Activated naive CD8-positive, alpha-beta T cell treated with anti-CD3 and anti-CD28 coated beads, Interleukin-2, amount 50 U/mL, for 16 hours (primary cell): ENCODE measurements at regions not wholly inside any gene's neighbourhood (a gene's known extent, or its start where the extent isn't known, plus 50 kb on each side); places are given as distances from the start of the nearest gene placed in this dataset.

Experiments used
- DNase-seq: peaks from one replicate; pipeline ENCODE4 v3.0.0-alpha.2; 2020; ENCODE audit warnings: low read depth, low spot score

- DNase-seq = no peak
These were observed 81.2 kb upstream of the ETV6 start for GRCh38 chr12:11568155-11568761.

GRCh38 chr12:11568762-11569478, 80.6 kb upstream of the ETV6 start:
- no peak for DNase-seq

- no peak for DNase-seq
These were observed 79.8 kb upstream of the ETV6 start for GRCh38 chr12:11569716-11570115.

- no peak for DNase-seq
These were observed 75.6 kb upstream of the ETV6 start for GRCh38 chr12:11573880-11574279.

GRCh38 chr12:11576104-11576503, 73.4 kb upstream of the ETV6 start:
- DNase-seq = no peak

GRCh38 chr12:11577658-11578260, 71.7 kb upstream of the ETV6 start:
- no peak for DNase-seq

GRCh38 chr12:11578461-11578993, 70.9 kb upstream of the ETV6 start:
- no peak for DNase-seq

GRCh38 chr12:11580125-11580751, 69.2 kb upstream of the ETV6 start:
- DNase-seq = no peak

- DNase-seq = peak; percentile 38
These were observed 68.2 kb upstream of the ETV6 start for GRCh38 chr12:11581179-11581755.

- DNase-seq = no peak
These were observed 65.1 kb upstream of the ETV6 start for GRCh38 chr12:11584221-11584855.

GRCh38 chr12:11592484-11592883, 57.0 kb upstream of the ETV6 start:
- no peak for DNase-seq

- DNase-seq = no peak
These were observed 56.5 kb upstream of the ETV6 start for GRCh38 chr12:11593013-11593412.

- no peak for DNase-seq
These were observed 54.4 kb upstream of the ETV6 start for GRCh38 chr12:11595080-11595479.

GRCh38 chr12:11596141-11596540, 53.3 kb upstream of the ETV6 start:
- no peak for DNase-seq

- DNase-seq = no peak
These were observed 50.6 kb upstream of the ETV6 start for GRCh38 chr12:11598900-11599299.
